IMR-90 (cell line): ENCODE measurements at regions not wholly inside any gene's neighbourhood (a gene's known extent, or its start where the extent isn't known, plus 50 kb on each side); places are given as distances from the start of the nearest gene placed in this dataset.

Experiments
- ATAC-seq: fragments of 200-7000 bp; cut with Tn5 transposase; 2 replicates; pipeline ENCODE4 v1.9.1; 2020; ENCODE audit warnings: low read depth, mild to moderate bottlenecking, moderate library complexity
- BruUV-seq: library from RNA; stranded (reverse); fragments of 400-500 nt; replicated peaks from 2 replicates; lab custom pipeline; 2021; lab: Mats Ljungman, UMichigan
- CTCF ChIA-PET: fragments of 300-600 bp; formaldehyde crosslinking; extraction: SDS; loops from one replicate; lab custom pipeline; 2021; ENCODE audit warnings: antibody characterized with exemption; lab: Yijun Ruan, JAX
- POLR2A ChIA-PET: fragments of 300-600 bp; sonication (Branson Sonifier 250); formaldehyde crosslinking; loops from one replicate; lab custom pipeline; 2022; ENCODE audit warnings: antibody characterized with exemption; ENCODE audit not compliant: unreplicated experiment; lab: Charles Lee
- DNase-seq: peaks from one replicate; pipeline ENCODE4 v3.0.0; 2013
- H2AFZ ChIP-seq: replicated peaks from 2 replicates; pipeline ENCODE3; 2013; ENCODE audit warnings: low read length, mild to moderate bottlenecking; ENCODE audit not compliant: poor library complexity
- H2AK5ac ChIP-seq: 2 replicates; pipeline ENCODE4 v1.6.1; 2013; ENCODE audit warnings: low read depth, low read length, inconsistent platforms
- H2AK9ac ChIP-seq: replicated peaks from 2 replicates; pipeline ENCODE3; 2013; ENCODE audit warnings: mild to moderate bottlenecking, low read depth, low read length, moderate library complexity; ENCODE audit not compliant: poor library complexity
- H2BK120ac ChIP-seq: 2 replicates; pipeline ENCODE4 v1.6.1; 2013; ENCODE audit warnings: low read depth, low read length, inconsistent platforms
- H2BK15ac ChIP-seq: 3 replicates; pipeline ENCODE4 v1.6.1; 2013; ENCODE audit warnings: low read depth, low read length, inconsistent platforms
- H2BK20ac ChIP-seq: 2 replicates; pipeline ENCODE4 v1.6.1; 2013; ENCODE audit warnings: low read depth, mild to moderate bottlenecking, inconsistent platforms, low read length, moderate library complexity
- H2BK5ac ChIP-seq: 2 replicates; pipeline ENCODE4 v1.6.1; 2013; ENCODE audit warnings: mild to moderate bottlenecking, low read depth, low read length, inconsistent platforms; ENCODE audit not compliant: poor library complexity, severe bottlenecking
- H3K14ac ChIP-seq: replicated peaks from 2 replicates; pipeline ENCODE4 v1.6.1; 2013; ENCODE audit warnings: low read depth, low read length, inconsistent platforms
- H3K18ac ChIP-seq: 2 replicates; pipeline ENCODE4 v1.6.1; 2013; ENCODE audit warnings: low read depth, low read length, control low read depth
- H3K23ac ChIP-seq: 2 replicates; pipeline ENCODE4 v1.6.1; 2013; ENCODE audit warnings: low read depth, low read length, inconsistent platforms
- H3K27ac ChIP-seq: 2 replicates; pipeline ENCODE4 v1.5.1; 2013; ENCODE audit warnings: mild to moderate bottlenecking, control low read depth, low read length; ENCODE audit not compliant: insufficient read depth
- H3K27me3 ChIP-seq: 2 replicates; pipeline ENCODE4 v1.6.1; 2013; ENCODE audit warnings: low read length; ENCODE audit not compliant: control insufficient read depth, insufficient read depth
- H3K36me3 ChIP-seq: 2 replicates; pipeline ENCODE4 v1.6.1; 2013; ENCODE audit warnings: low read length, mixed read lengths; ENCODE audit not compliant: control insufficient read depth, insufficient read depth
- H3K4ac ChIP-seq: 2 replicates; pipeline ENCODE4 v1.6.1; 2013; ENCODE audit warnings: low read depth, low read length, inconsistent platforms
- H3K4me1 ChIP-seq: 2 replicates; pipeline ENCODE4 v1.6.1; 2013; ENCODE audit warnings: low read length, mixed read lengths; ENCODE audit not compliant: control insufficient read depth, insufficient read depth
- H3K4me2 ChIP-seq: 2 replicates; pipeline ENCODE4 v1.6.1; 2013; ENCODE audit warnings: low read depth, mild to moderate bottlenecking, control low read depth, low read length, moderate library complexity
- H3K4me3 ChIP-seq: 2 replicates; pipeline ENCODE4 v1.5.1; 2013; ENCODE audit warnings: low read depth, mild to moderate bottlenecking, control low read depth, low read length, moderate library complexity; ENCODE audit not compliant: insufficient read depth
- H3K56ac ChIP-seq: 2 replicates; pipeline ENCODE4 v1.6.1; 2013; ENCODE audit warnings: low read length, inconsistent platforms; ENCODE audit not compliant: insufficient read depth; ENCODE audit errors: extremely low read depth
- H3K79me1 ChIP-seq, 2 experiments: 2 replicates each; pipeline ENCODE4 v1.6.1; 2013; ENCODE audit warnings: low read length in 2 of 2, inconsistent platforms in 1 of 2, low read depth in 1 of 2
- H3K9ac ChIP-seq: 2 replicates; pipeline ENCODE4 v1.6.1; 2013; ENCODE audit warnings: low read depth, low read length, control low read depth
- H3K9me1 ChIP-seq: 2 replicates; pipeline ENCODE4 v1.6.1; 2013; ENCODE audit warnings: low read length, inconsistent platforms; ENCODE audit not compliant: insufficient read depth
- H3K9me3 ChIP-seq: 2 replicates; pipeline ENCODE4 v1.6.1; 2013; ENCODE audit warnings: low read length; ENCODE audit not compliant: control insufficient read depth, insufficient read depth
- H4K20me1 ChIP-seq: 2 replicates; pipeline ENCODE4 v1.6.1; 2013; ENCODE audit warnings: low read length, inconsistent platforms; ENCODE audit not compliant: insufficient read depth
- H4K5ac ChIP-seq: 2 replicates; pipeline ENCODE4 v1.6.1; 2013; ENCODE audit warnings: mild to moderate bottlenecking, low read depth, low read length, control low read depth
- H4K8ac ChIP-seq, 2 experiments: 2 replicates each; pipeline ENCODE4 v1.6.1; 2013; ENCODE audit warnings: low read depth in 2 of 2, low read length in 2 of 2, control low read depth in 1 of 2, inconsistent platforms in 1 of 2
- H4K91ac ChIP-seq: 2 replicates; pipeline ENCODE4 v1.6.1; 2013; ENCODE audit warnings: low read depth, low read length, inconsistent platforms; ENCODE audit not compliant: insufficient read depth
- CEBPB ChIP-seq: IDR thresholded peaks from 2 replicates; pipeline ENCODE4 v1.6.1; 2012; ENCODE audit warnings: low read depth, low read length, improper control_type of control experiment
- FOS ChIP-seq: fragments of 150-350 bp; IDR thresholded peaks from 2 replicates; pipeline ENCODE4 v1.6.1; 2016; ENCODE audit warnings: low read depth, low read length
- MAZ ChIP-seq: IDR thresholded peaks from 2 replicates; pipeline ENCODE4 v1.6.1; 2012; ENCODE audit warnings: low read depth, mild to moderate bottlenecking, low read length, improper control_type of control experiment, moderate library complexity, borderline replicate concordance
- NFE2L2 ChIP-seq: fragments of 150-350 bp; IDR thresholded peaks from 2 replicates; pipeline ENCODE4 v1.6.1; 2016; ENCODE audit warnings: low read depth, mild to moderate bottlenecking, low read length
- RAD21 ChIP-seq: IDR thresholded peaks from 2 replicates; pipeline ENCODE4 v1.6.1; 2012; ENCODE audit warnings: low read length, improper control_type of control experiment
- RFX5 ChIP-seq: IDR thresholded peaks from 2 replicates; pipeline ENCODE4 v1.8.0; 2012; ENCODE audit warnings: low read depth, mild to moderate bottlenecking, low read length, moderate library complexity
- USF2 ChIP-seq: fragments of 150-350 bp; IDR thresholded peaks from 2 replicates; pipeline ENCODE4 v1.6.1; 2017; ENCODE audit warnings: mild to moderate bottlenecking, antibody characterized with exemption, low read length, low read depth
- WGBS, 2 experiments: methylation state at CpG; one replicate each; pipeline versions ENCODE4 v1.1.5 to v1.1.7; 2013; ENCODE audit warnings: missing lambda C conversion rate in 2 of 2; ENCODE audit not compliant: insufficient read length in 1 of 2; ENCODE audit errors: extremely low coverage in 2 of 2; 5-methylcytosine and 5-hydroxymethylcytosine counted together
- dilution Hi-C: fragments of 300-500 bp; cut with HindIII; formaldehyde crosslinking; loops from one replicate; pipeline ENCODE4 v1.14.3; 2018; ENCODE audit warnings: low sequenced_read_pairs; ENCODE audit not compliant: unreplicated experiment
- in situ Hi-C: fragments of 300-500 bp; cut with MboI; formaldehyde crosslinking; loops from 3 replicates; pipeline ENCODE4 v1.14.3; 2019; ENCODE audit warnings: low sequenced_read_pairs, inconsistent platforms, mixed read lengths
- intact Hi-C: fragments of 100-400 bp; cut with micrococcal nuclease; formaldehyde crosslinking; loops from 2 replicates; pipeline ENCODE4 v1.10.0; 2022

- WGBS, 2 experiments: no CpG with 5 or more reads among the region's 5 CpGs
Measured at GRCh38 chr10:78859266-78859665, 209.5 kb upstream of the ZMIZ1 start.

More at GRCh38 chr10:78859266-78859665, 209.5 kb upstream of the ZMIZ1 start:
- Histone ChIP-seq H4K20me1 (no peaks in the 10 kb centered on the region), H2AK9ac (no peak overlapping the region), H4K91ac (no peak overlapping the region), H4K5ac (no peak overlapping the region), H4K8ac (no peak overlapping the region), H3K9me3 (no peaks in the 10 kb centered on the region), H3K27me3 (peaks cover 46% of the 10 kb centered on the region), H3K23ac (no peak overlapping the region), H2AFZ (no peak overlapping the region), H3K27ac (no peak overlapping the region), H2BK5ac (no peak overlapping the region), H3K4me2 (no peak overlapping the region), H2BK15ac (no peak overlapping the region), H3K4ac (no peak overlapping the region), H2BK20ac (no peak overlapping the region), H3K18ac (no peak overlapping the region), H3K4me3 (no peak overlapping the region), H3K9me1 (no peaks in the 10 kb centered on the region), H3K9ac (no peak overlapping the region), H3K14ac (no peak overlapping the region), H3K79me1 (no peaks in the 10 kb centered on the region), H2AK5ac (no peak overlapping the region), H3K56ac (no peak overlapping the region), H3K36me3 (no peaks in the 10 kb centered on the region), H2BK120ac (no peak overlapping the region), H3K4me1 (no peaks in the 10 kb centered on the region)
- in situ Hi-C loops: no loop called here
- TF ChIP-seq NFE2L2 (no peak), MAZ (no peak), RAD21 (no peak), FOS (no peak), CEBPB (no peak), USF2 (no peak), RFX5 (no peak)
- POLR2A ChIA-PET: no interaction called here
- CTCF ChIA-PET: no interaction called here
- BruUV-seq: no TSS peak
- no peak for DNase-seq
- intact Hi-C loops: no loop called here
- dilution Hi-C loops: no loop called here
- no peak for ATAC-seq
